H1 (cell line): ENCODE measurements at regions not wholly inside any gene's neighbourhood (a gene's known extent, or its start where the extent isn't known, plus 50 kb on each side); places are given as distances from the start of the nearest gene placed in this dataset.

Experiments
- CTCF ChIA-PET: fragments of 300-600 bp; sonication (Branson Sonifier 250); formaldehyde crosslinking; loops from one replicate; lab custom pipeline; 2021; ENCODE audit not compliant: partially characterized antibody; lab: Charles Lee
- POLR2A ChIA-PET: fragments of 300-600 bp; sonication (Branson Sonifier 250); formaldehyde crosslinking; loops from one replicate; lab custom pipeline; 2021; ENCODE audit warnings: inconsistent platforms; ENCODE audit not compliant: partially characterized antibody; lab: Charles Lee
- DNase-seq, 2 experiments: peaks; one replicate each; pipeline versions ENCODE4 v3.0.0 to v3.0.0-alpha.2; 2010 to 2022; ENCODE audit warnings: low spot score in 2 of 2, low read depth in 1 of 2, mixed read lengths in 1 of 2
- FAIRE-seq: peaks from 2 replicates; lab custom pipeline; 2011; peaks lifted over from hg19 to GRCh38; lab: Jason Lieb, UNC
- H2AFZ ChIP-seq: 2 replicates; pipeline ENCODE4 v1.8.1; 2012; ENCODE audit warnings: low read length, inconsistent platforms
- H2AK5ac ChIP-seq: 2 replicates; pipeline ENCODE4 v1.6.1; 2013; ENCODE audit warnings: low read depth, low read length
- H2BK120ac ChIP-seq: replicated peaks from 2 replicates; pipeline ENCODE3; 2013; ENCODE audit warnings: low read depth, low read length, inconsistent platforms
- H2BK12ac ChIP-seq: 2 replicates; pipeline ENCODE4 v1.6.1; 2013; ENCODE audit warnings: low read depth, low read length
- H2BK15ac ChIP-seq: 2 replicates; pipeline ENCODE4 v1.6.1; 2013; ENCODE audit warnings: low read length
- H2BK20ac ChIP-seq: 2 replicates; pipeline ENCODE4 v1.6.1; 2013; ENCODE audit warnings: low read length
- H2BK5ac ChIP-seq: 2 replicates; pipeline ENCODE4 v1.6.1; 2013; ENCODE audit warnings: low read depth, low read length
- H3K14ac ChIP-seq: 2 replicates; pipeline ENCODE4 v1.6.1; 2013; ENCODE audit warnings: inconsistent platforms; ENCODE audit not compliant: insufficient read length
- H3K18ac ChIP-seq: 2 replicates; pipeline ENCODE4 v1.6.1; 2013; ENCODE audit warnings: low read length; ENCODE audit errors: extremely low read depth
- H3K23ac ChIP-seq: 2 replicates; pipeline ENCODE4 v1.6.1; 2013; ENCODE audit warnings: inconsistent platforms; ENCODE audit not compliant: insufficient read length
- H3K23me2 ChIP-seq: 2 replicates; pipeline ENCODE4 v1.6.1; 2013; ENCODE audit warnings: low read depth, low read length
- H3K27ac ChIP-seq: 2 replicates; pipeline ENCODE4 v1.6.1; 2011; ENCODE audit warnings: low read depth, low read length, inconsistent platforms
- H3K27me3 ChIP-seq, 4 experiments: replicated peaks in 1 of 4; 1 replicate in 1 of 4; 2 replicates in 3 of 4; pipeline versions ENCODE4 v1.6.1 to v1.8.1; 2011 to 2013; ENCODE audit warnings: low read length in 3 of 4, mild to moderate bottlenecking in 3 of 4, inconsistent platforms in 2 of 4, mixed read lengths in 2 of 4, moderate library complexity in 1 of 4; ENCODE audit not compliant: control insufficient read depth in 3 of 4, insufficient read depth in 3 of 4; ENCODE audit errors: extremely low read depth in 1 of 4
- H3K36me3 ChIP-seq, 4 experiments: 2 replicates each; pipeline versions ENCODE4 v1.6.1 to v1.8.1; 2011 to 2013; ENCODE audit warnings: mild to moderate bottlenecking in 4 of 4, low read length in 3 of 4, moderate library complexity in 2 of 4, control low read depth in 1 of 4, inconsistent platforms in 1 of 4; ENCODE audit not compliant: insufficient read depth in 4 of 4, control insufficient read depth in 2 of 4
- H3K4ac ChIP-seq: replicated peaks from 2 replicates; pipeline ENCODE3; 2013; ENCODE audit warnings: low read length, low read depth, mixed read lengths, inconsistent platforms; ENCODE audit not compliant: insufficient read length
- H3K4me1 ChIP-seq, 4 experiments: replicated peaks in 1 of 4; 1 replicate in 1 of 4; 2 replicates in 3 of 4; pipeline versions ENCODE4 v1.6.1 to v1.8.1; 2011 to 2013; ENCODE audit warnings: low read length in 3 of 4, inconsistent platforms in 2 of 4, mixed read lengths in 1 of 4; ENCODE audit not compliant: insufficient read depth in 4 of 4, control insufficient read depth in 3 of 4
- H3K4me2 ChIP-seq, 2 experiments: 2 replicates each; pipeline versions ENCODE4 v1.6.1 to v1.8.1; 2011 to 2013; ENCODE audit warnings: low read depth in 2 of 2, low read length in 2 of 2, control low read depth in 1 of 2, inconsistent platforms in 1 of 2, mild to moderate bottlenecking in 1 of 2; ENCODE audit not compliant: insufficient read depth in 1 of 2
- H3K4me3 ChIP-seq, 4 experiments: fragments of 200-600, 300-600 bp in 1 of 4; sonication (generic), shearing (Covaris generic), sonication (Bioruptor Twin) in 1 of 4; 2 replicates each; pipeline versions ENCODE4 v1.5.1 to v1.8.1; 2011 to 2016; ENCODE audit warnings: low read length in 4 of 4, low read depth in 3 of 4, control low read depth in 2 of 4, inconsistent platforms in 2 of 4, mild to moderate bottlenecking in 2 of 4, mixed read lengths in 1 of 4, moderate library complexity in 1 of 4; ENCODE audit not compliant: insufficient read depth in 2 of 4; ENCODE audit errors: extremely low read depth in 1 of 4
- H3K56ac ChIP-seq: replicated peaks from 2 replicates; pipeline ENCODE3; 2013; ENCODE audit warnings: low read depth, mild to moderate bottlenecking, mixed read lengths, low read length, inconsistent platforms; ENCODE audit not compliant: insufficient read length
- H3K79me1 ChIP-seq: 2 replicates; pipeline ENCODE4 v1.6.1; 2013; ENCODE audit warnings: low read depth, low read length, control low read depth
- H3K79me2 ChIP-seq, 2 experiments: 2 replicates each; pipeline versions ENCODE4 v1.6.1 to v1.8.1; 2012 to 2013; ENCODE audit warnings: low read length in 2 of 2, mild to moderate bottlenecking in 2 of 2, inconsistent platforms in 1 of 2; ENCODE audit not compliant: insufficient read depth in 2 of 2, control insufficient read depth in 1 of 2
- H3K9ac ChIP-seq, 4 experiments: replicated peaks in 1 of 4; 1 replicate in 1 of 4; 2 replicates in 3 of 4; pipeline versions ENCODE4 v1.6.1 to v1.8.1; 2011 to 2013; ENCODE audit warnings: low read depth in 3 of 4, low read length in 3 of 4, control low read depth in 2 of 4, mild to moderate bottlenecking in 2 of 4, moderate library complexity in 2 of 4, inconsistent platforms in 1 of 4; ENCODE audit errors: extremely low read depth in 1 of 4
- H3K9me3 ChIP-seq, 2 experiments: 2 replicates each; pipeline versions ENCODE4 v1.6.1 to v1.8.1; 2012 to 2013; ENCODE audit warnings: mild to moderate bottlenecking in 2 of 2, moderate library complexity in 2 of 2, control low read depth in 1 of 2, inconsistent platforms in 1 of 2, low read depth in 1 of 2, low read length in 1 of 2, mixed read lengths in 1 of 2; ENCODE audit not compliant: insufficient read depth in 2 of 2
- H4K20me1 ChIP-seq, 2 experiments: replicated peaks in 1 of 2; 2 replicates each; pipeline versions ENCODE3 to v1.8.1; 2011 to 2013; ENCODE audit warnings: inconsistent platforms in 2 of 2, low read length in 2 of 2, mild to moderate bottlenecking in 1 of 2; ENCODE audit not compliant: insufficient read depth in 2 of 2, control insufficient read depth in 1 of 2
- H4K5ac ChIP-seq: 2 replicates; pipeline ENCODE4 v1.6.1; 2013; ENCODE audit warnings: low read length, low read depth, mixed read lengths, inconsistent platforms; ENCODE audit not compliant: insufficient read length
- H4K8ac ChIP-seq: 2 replicates; pipeline ENCODE4 v1.8.0; 2013; ENCODE audit warnings: mild to moderate bottlenecking, moderate library complexity, low read length, inconsistent platforms; ENCODE audit not compliant: insufficient read depth; ENCODE audit errors: extremely low read depth
- H4K91ac ChIP-seq: replicated peaks from 2 replicates; pipeline ENCODE3; 2013; ENCODE audit warnings: low read length, mixed read lengths, inconsistent platforms; ENCODE audit not compliant: insufficient read length
- CBX5 ChIP-seq: fragments of 300-800, 300-1000 bp; sonication (generic); IDR thresholded peaks from 2 replicates; pipeline ENCODE4 v1.7.1; 2016; ENCODE audit warnings: antibody characterized with exemption, low read length, low read depth
- CBX8 ChIP-seq: fragments of 300-800, 300-1000 bp; sonication (generic); IDR thresholded peaks from 2 replicates; pipeline ENCODE4 v1.7.1; 2016; ENCODE audit warnings: low read depth, low read length, borderline replicate concordance
- EZH2 ChIP-seq: fragments of 200-600 bp; sonication (generic); IDR thresholded peaks from 2 replicates; pipeline ENCODE4 v1.7.1; 2012; ENCODE audit warnings: low read depth, mild to moderate bottlenecking, moderate library complexity, low read length, inconsistent platforms; ENCODE audit not compliant: severe bottlenecking
- FOSL1 ChIP-seq: IDR thresholded peaks from 2 replicates; pipeline ENCODE4 v1.6.1; 2011; ENCODE audit warnings: mild to moderate bottlenecking, low read depth, low read length, moderate library complexity; ENCODE audit not compliant: insufficient read depth
- KDM1A ChIP-seq: fragments of 200-600, 300-600 bp; sonication (generic); IDR thresholded peaks from 2 replicates; pipeline ENCODE4 v1.7.1; 2016; ENCODE audit warnings: mild to moderate bottlenecking, low read length, borderline replicate concordance
- MAFK ChIP-seq: IDR thresholded peaks from 2 replicates; pipeline ENCODE4 v1.6.1; 2012; ENCODE audit warnings: low read depth, mild to moderate bottlenecking, improper control_type of control experiment, low read length
- RNF2 ChIP-seq: fragments of 200-900, 300-1000 bp; sonication (generic); IDR thresholded peaks from 2 replicates; pipeline ENCODE4 v1.7.1; 2016; ENCODE audit warnings: borderline replicate concordance, low read depth, mild to moderate bottlenecking, antibody characterized with exemption, low read length; ENCODE audit not compliant: poor library complexity, severe bottlenecking; ENCODE audit errors: missing control alignments
- SP4 ChIP-seq: IDR thresholded peaks from 2 replicates; pipeline ENCODE4 v1.6.1; 2012; ENCODE audit warnings: low read length, inconsistent platforms
- TEAD4 ChIP-seq: IDR thresholded peaks from 2 replicates; pipeline ENCODE4 v1.6.1; 2012; ENCODE audit warnings: low read depth, low read length, inconsistent platforms, mixed read lengths
- USF2 ChIP-seq: IDR thresholded peaks from 2 replicates; pipeline ENCODE4 v1.6.1; 2011; ENCODE audit warnings: low read length, improper control_type of control experiment
- YY1 ChIP-seq: IDR thresholded peaks from 2 replicates; pipeline ENCODE4 v1.6.1; 2011; ENCODE audit warnings: low read depth, mild to moderate bottlenecking, low read length
- WGBS, 2 experiments: shearing (Covaris generic) in 1 of 2; methylation state at CpG; one replicate each; pipeline versions ENCODE4 v1.1.6 to v1.1.7; 2013 to 2015; ENCODE audit warnings: low lambda C conversion rate in 2 of 2, mixed read lengths in 2 of 2, inconsistent platforms in 1 of 2, low coverage in 1 of 2, missing lambda C conversion rate in 1 of 2; ENCODE audit not compliant: insufficient replicate concordance in 2 of 2, insufficient coverage in 1 of 2, insufficient read length in 1 of 2; ENCODE audit errors: extremely low coverage in 1 of 2, missing lambda C conversion rate in 1 of 2; 5-methylcytosine and 5-hydroxymethylcytosine counted together

- no peaks in the 10 kb centered on the region for H3K36me3 ChIP-seq
- no peak overlapping the region for H3K56ac ChIP-seq
- H4K5ac ChIP-seq = no peak overlapping the region
- 89% methylated on average over 4 of the region's 4 CpGs; no CpG with 5 or more reads in 1 of the 2 experiments for WGBS, 2 experiments
- no peaks in the 10 kb centered on the region for H3K23me2 ChIP-seq
- no peaks in the 10 kb centered on the region for H4K20me1 ChIP-seq
- H3K79me1 ChIP-seq = no peaks in the 10 kb centered on the region
- H2AK5ac ChIP-seq = no peak overlapping the region
- H3K18ac ChIP-seq = no peak overlapping the region
- no peaks in the 10 kb centered on the region for H3K79me2 ChIP-seq
- H2BK5ac ChIP-seq = no peak overlapping the region
- no peak for DNase-seq
- ChIA-PET CTCF (interaction anchor here (1.4 to 1.6 kb wide), 2 partner anchors 19 to 48 kb away, joined by 4 read pairs; no protein-coding TSS in a partner anchor), POLR2A (no interaction called here)
- no peaks in the 10 kb centered on the region for H3K9me3 ChIP-seq
- no peak overlapping the region for H4K91ac ChIP-seq
- no peak overlapping the region for H3K4me2 ChIP-seq
- no peaks in the 10 kb centered on the region for H3K27me3 ChIP-seq
- H2AFZ ChIP-seq = no peak overlapping the region
- no peak for FAIRE-seq
- no peak overlapping the region for H3K23ac ChIP-seq
- H3K4ac ChIP-seq = no peak overlapping the region
- H2BK15ac ChIP-seq = no peak overlapping the region
- no peaks in the 10 kb centered on the region for H3K4me1 ChIP-seq
- no peak overlapping the region for H2BK12ac ChIP-seq
- no peak overlapping the region for H4K8ac ChIP-seq
- H3K14ac ChIP-seq = no peak overlapping the region
- no peak overlapping the region for H3K27ac ChIP-seq
- no peak overlapping the region for H2BK120ac ChIP-seq
- no peak overlapping the region for H2BK20ac ChIP-seq
- no peak overlapping the region for H3K4me3 ChIP-seq
- H3K9ac ChIP-seq = no peak overlapping the region
- no peak for TF ChIP-seq RNF2
- no peak for TF ChIP-seq MAFK
- no peak for TF ChIP-seq TEAD4
- no peak for TF ChIP-seq EZH2
- no peak for TF ChIP-seq CBX8
- no peak for TF ChIP-seq CBX5
- TF ChIP-seq KDM1A = no peak
- TF ChIP-seq FOSL1 = no peak
- TF ChIP-seq SP4 = no peak
- no peak for TF ChIP-seq YY1
- TF ChIP-seq USF2 = no peak
These were observed 380.5 kb upstream of the NFE2L3 start for GRCh38 chr7:25771491-25771890.
